ENCODE measurements at regions not wholly inside any gene's neighbourhood (a gene's known extent, or its start where the extent isn't known, plus 50 kb on each side); places are given as distances from the start of the nearest gene placed in this dataset.

DNA sequence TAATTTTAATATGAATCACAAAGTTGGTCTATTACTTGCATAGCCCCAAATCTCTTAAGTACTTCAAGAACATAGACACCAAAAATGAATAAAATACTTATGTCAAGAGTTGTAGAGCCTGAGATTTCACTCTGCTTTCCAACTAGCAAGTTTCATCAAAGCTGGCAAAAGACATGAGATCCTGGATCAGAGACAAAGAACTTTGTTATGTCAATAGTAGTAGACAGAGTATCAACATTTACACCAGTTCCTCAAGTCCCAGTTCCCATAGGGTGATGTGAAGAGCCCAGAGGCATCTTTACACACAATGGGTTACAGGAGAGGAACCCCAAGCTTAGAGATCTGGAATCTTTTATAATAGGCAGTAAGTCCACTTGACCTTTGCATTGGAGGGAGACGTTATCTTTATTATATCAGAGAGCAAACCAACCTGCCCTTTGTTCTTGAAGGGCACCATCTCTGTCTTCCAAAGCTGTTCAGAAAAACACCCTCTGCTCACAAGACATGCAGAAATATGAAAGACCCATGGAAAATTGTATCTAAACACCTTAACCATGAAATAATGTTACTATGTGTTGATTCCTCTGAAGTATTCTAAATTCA lies 174.4 kb upstream of the GALNT2 start (continued):
- TF ChIP-seq, protein P1, sequence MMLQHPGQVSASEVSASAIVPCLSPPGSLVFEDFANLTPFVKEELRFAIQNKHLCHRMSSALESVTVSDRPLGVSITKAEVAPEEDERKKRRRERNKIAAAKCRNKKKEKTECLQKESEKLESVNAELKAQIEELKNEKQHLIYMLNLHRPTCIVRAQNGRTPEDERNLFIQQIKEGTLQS (IDR thresholded peaks at IDR 0.05) = no peak
- TF ChIP-seq SP1 (IDR thresholded peaks at IDR 0.05) = no peak

- 80% methylated on average over 10 of the region's 10 CpGs for WGBS
- peaks cover 0 to 2% (median 0%) of the 10 kb centered on the region in 4 donors for H3K9me3 ChIP-seq (ENCODE audit: control insufficient read depth in 4 of 4, low read length in 3 of 4)
- H3K4me1 ChIP-seq (ENCODE audit: control insufficient read depth in 4 of 4, insufficient read depth in 4 of 4, low read length in 3 of 4) = peaks cover 0 to 9% (median 4%) of the 10 kb centered on the region in 4 donors
- no peak overlapping the region for H3K27ac ChIP-seq (ENCODE audit: low read depth in 1 of 2, low read length in 2 of 2)
- TF ChIP-seq FOXA2 (IDR thresholded peaks at IDR 0.05) = no peak
- no peaks in the 10 kb centered on the region for H3K36me3 ChIP-seq (ENCODE audit: control insufficient read depth in 4 of 4, insufficient read depth in 3 of 4, low read depth in 1 of 4, low read length in 3 of 4)
- H3K27me3 ChIP-seq (ENCODE audit: control insufficient read depth in 4 of 4, insufficient read depth in 4 of 4, low read length in 3 of 4) = no peaks in the 10 kb centered on the region
- H3K4me3 ChIP-seq (ENCODE audit: low read depth in 1 of 3, low read length in 3 of 3) = no peak overlapping the region
- no peak overlapping the region for H3K9ac ChIP-seq (ENCODE audit: low read depth in 1 of 2, low read length in 2 of 2)
- DNase-seq (ENCODE audit: low spot score) = no peak
These were observed 173.1 kb upstream of the GALNT2 start for GRCh38 chr1:229893762-229894444.

DNA sequence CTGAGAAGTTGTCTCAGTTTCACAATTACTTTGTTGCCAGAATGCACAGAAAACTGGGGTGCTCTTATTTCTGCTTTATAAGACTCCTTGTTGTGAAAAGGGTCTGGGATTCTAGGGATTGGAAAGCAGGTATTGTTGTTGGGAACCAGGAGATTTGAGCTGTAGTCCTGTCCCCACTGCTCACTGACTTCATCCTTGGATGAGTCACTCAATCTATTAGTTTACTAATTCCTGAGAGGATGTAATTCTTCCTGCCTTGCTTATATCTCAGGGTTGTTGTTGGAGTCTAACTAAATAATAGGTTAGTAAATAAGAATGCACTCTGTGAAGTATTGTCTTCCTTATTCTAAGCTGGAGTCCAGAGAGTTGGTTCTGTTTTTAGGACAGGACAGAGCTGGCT lies 172.5 kb upstream of the GALNT2 start:
- Histone ChIP-seq H3K27ac (ENCODE audit: low read depth in 1 of 2, low read length in 2 of 2) (no peak overlapping the region), H3K27me3 (ENCODE audit: control insufficient read depth in 4 of 4, insufficient read depth in 4 of 4, low read length in 3 of 4) (no peaks in the 10 kb centered on the region), H3K9me3 (ENCODE audit: control insufficient read depth in 4 of 4, low read length in 3 of 4) (peaks cover 0 to 2% (median 0%) of the 10 kb centered on the region in 4 donors), H3K9ac (ENCODE audit: low read depth in 1 of 2, low read length in 2 of 2) (no peak overlapping the region), H3K36me3 (ENCODE audit: control insufficient read depth in 4 of 4, insufficient read depth in 3 of 4, low read depth in 1 of 4, low read length in 3 of 4) (no peaks in the 10 kb centered on the region), H3K4me3 (ENCODE audit: low read depth in 1 of 3, low read length in 3 of 3) (no peak overlapping the region), H3K4me1 (ENCODE audit: control insufficient read depth in 4 of 4, insufficient read depth in 4 of 4, low read length in 3 of 4) (peaks cover 0 to 4% (median 1%) of the 10 kb centered on the region in 4 donors)
- no peak for DNase-seq (ENCODE audit: low spot score)
- TF ChIP-seq RAD21 (IDR thresholded peaks at IDR 0.05) (no peak), SP1 (IDR thresholded peaks at IDR 0.05) (no peak), NR2F2 (IDR thresholded peaks at IDR 0.05) (no peak)

DNA sequence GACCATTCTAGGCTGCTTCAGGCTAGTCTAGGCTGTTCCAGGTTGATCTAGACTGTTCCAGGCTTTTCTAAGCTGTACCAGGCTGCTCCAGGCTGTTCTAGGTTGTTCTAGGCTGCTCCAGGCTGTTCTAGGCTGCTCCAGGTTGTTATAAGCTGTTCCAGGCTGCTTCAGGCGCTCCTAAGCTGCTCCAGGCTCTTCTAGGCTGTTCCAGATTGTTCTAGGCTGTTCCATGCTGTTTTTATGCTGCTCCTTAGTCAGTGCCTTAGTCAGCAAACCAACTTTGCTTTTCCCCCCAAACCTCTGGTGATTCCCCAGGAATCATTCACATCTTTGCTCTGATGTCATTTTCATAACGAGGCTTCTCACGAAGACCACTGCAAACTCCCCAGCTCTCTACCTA lies 171.4 kb upstream of the GALNT2 start:
- H3K4me1 ChIP-seq (ENCODE audit: control insufficient read depth in 4 of 4, insufficient read depth in 4 of 4, low read length in 3 of 4) = no peaks in the 10 kb centered on the region
- no peak overlapping the region for H3K27ac ChIP-seq (ENCODE audit: low read depth in 1 of 2, low read length in 2 of 2)
- 85% methylated on average over 3 of the region's 3 CpGs for WGBS
- H3K27me3 ChIP-seq (ENCODE audit: control insufficient read depth in 4 of 4, insufficient read depth in 4 of 4, low read length in 3 of 4) = no peaks in the 10 kb centered on the region
- no peak overlapping the region for H3K9ac ChIP-seq (ENCODE audit: low read depth in 1 of 2, low read length in 2 of 2)
- no peak overlapping the region for H3K4me3 ChIP-seq (ENCODE audit: low read depth in 1 of 3, low read length in 3 of 3)
- H3K9me3 ChIP-seq (ENCODE audit: control insufficient read depth in 4 of 4, low read length in 3 of 4) = peaks cover 0 to 2% (median 0%) of the 10 kb centered on the region in 4 donors
- no peaks in the 10 kb centered on the region for H3K36me3 ChIP-seq (ENCODE audit: control insufficient read depth in 4 of 4, insufficient read depth in 3 of 4, low read depth in 1 of 4, low read length in 3 of 4)
- no peak for DNase-seq (ENCODE audit: low spot score)
- TF ChIP-seq GABPA (IDR thresholded peaks at IDR 0.05 in 1 of 2, conservative IDR thresholded peaks at IDR 0.05 in 1 of 2) (no peak), YY1 (IDR thresholded peaks at IDR 0.05) (peak; percentile 34), ZBTB33 (IDR thresholded peaks at IDR 0.05) (no peak), RXRA (IDR thresholded peaks at IDR 0.05) (no peak)
- TF ChIP-seq, protein P1 (IDR thresholded peaks at IDR 0.05) = no peak

Data from liver (tissue), 7 donors.